GM12864 (cell line): ENCODE measurements at regions not wholly inside any gene's neighbourhood (a gene's known extent, or its start where the extent isn't known, plus 50 kb on each side); places are given as distances from the start of the nearest gene placed in this dataset.

Source experiments
- DNase-seq: peaks from one replicate; pipeline ENCODE4 v3.0.0-alpha.2; 2011; ENCODE audit warnings: low read depth
- H3K4me3 ChIP-seq: 2 replicates; pipeline ENCODE4 v1.5.1; 2011; ENCODE audit warnings: mild to moderate bottlenecking, low read depth, low read length, control low read depth
- TF ChIP-seq, protein P1 (sequence below): IDR thresholded peaks from 2 replicates; pipeline ENCODE4 v1.5.1; 2011; ENCODE audit warnings: low read depth, mild to moderate bottlenecking, moderate library complexity, low read length, control low read depth, inconsistent platforms; ENCODE audit errors: missing control alignments

DNA sequence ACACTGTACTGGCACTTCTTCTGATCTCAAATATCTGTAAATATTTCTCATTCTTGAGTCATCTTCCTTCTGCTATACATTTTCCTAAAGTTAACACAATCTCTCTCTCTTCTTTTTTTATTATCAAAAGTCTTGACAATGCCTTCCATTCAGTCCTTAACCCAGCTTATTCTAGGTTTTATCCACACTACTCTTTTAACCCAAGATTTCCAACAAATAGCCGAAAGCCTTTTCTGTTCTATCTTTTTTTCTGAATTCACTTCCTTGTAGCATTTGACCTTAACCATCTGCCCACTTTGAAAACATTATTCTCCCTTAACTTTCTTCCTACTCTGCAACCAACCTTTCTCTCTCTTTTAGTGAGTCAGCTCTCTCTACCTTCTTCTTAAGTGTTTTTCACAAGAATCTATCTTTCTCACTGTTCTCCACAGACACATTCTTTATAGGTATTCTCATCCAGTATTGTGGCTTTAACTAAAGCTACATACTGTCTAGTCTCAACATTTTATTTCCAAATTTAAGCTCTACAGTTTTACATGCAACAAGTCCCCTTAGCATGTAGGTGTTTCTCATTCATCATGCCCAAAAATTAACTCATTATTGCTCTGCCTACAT is 915.6 kb downstream of the KCNMA1 start:
- H3K4me3 ChIP-seq: no peak overlapping the region
- TF ChIP-seq, protein P1, sequence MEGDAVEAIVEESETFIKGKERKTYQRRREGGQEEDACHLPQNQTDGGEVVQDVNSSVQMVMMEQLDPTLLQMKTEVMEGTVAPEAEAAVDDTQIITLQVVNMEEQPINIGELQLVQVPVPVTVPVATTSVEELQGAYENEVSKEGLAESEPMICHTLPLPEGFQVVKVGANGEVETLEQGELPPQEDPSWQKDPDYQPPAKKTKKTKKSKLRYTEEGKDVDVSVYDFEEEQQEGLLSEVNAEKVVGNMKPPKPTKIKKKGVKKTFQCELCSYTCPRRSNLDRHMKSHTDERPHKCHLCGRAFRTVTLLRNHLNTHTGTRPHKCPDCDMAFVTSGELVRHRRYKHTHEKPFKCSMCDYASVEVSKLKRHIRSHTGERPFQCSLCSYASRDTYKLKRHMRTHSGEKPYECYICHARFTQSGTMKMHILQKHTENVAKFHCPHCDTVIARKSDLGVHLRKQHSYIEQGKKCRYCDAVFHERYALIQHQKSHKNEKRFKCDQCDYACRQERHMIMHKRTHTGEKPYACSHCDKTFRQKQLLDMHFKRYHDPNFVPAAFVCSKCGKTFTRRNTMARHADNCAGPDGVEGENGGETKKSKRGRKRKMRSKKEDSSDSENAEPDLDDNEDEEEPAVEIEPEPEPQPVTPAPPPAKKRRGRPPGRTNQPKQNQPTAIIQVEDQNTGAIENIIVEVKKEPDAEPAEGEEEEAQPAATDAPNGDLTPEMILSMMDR: no peak
- no peak for DNase-seq

DNA sequence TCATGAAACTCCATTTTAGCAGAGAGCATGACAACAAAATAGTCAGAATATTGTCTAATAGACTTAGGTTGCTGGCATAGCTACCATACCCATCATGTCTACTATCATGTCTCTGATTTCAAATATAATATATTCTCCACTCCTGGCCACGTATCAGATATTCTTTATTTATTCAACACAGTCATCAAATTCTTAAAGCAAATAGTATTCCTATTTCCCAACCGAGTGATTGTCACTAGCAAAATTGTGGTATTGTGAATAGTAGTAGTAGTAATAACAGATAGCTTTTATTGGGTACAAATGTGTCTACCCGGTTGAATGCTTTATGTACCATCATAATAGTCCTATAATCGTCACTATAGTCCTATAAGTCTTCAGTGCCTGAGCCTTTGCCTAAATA is 918.6 kb downstream of the KCNMA1 start:
- TF ChIP-seq, protein P1: no peak
- DNase-seq: no peak
- no peak overlapping the region for H3K4me3 ChIP-seq

DNA sequence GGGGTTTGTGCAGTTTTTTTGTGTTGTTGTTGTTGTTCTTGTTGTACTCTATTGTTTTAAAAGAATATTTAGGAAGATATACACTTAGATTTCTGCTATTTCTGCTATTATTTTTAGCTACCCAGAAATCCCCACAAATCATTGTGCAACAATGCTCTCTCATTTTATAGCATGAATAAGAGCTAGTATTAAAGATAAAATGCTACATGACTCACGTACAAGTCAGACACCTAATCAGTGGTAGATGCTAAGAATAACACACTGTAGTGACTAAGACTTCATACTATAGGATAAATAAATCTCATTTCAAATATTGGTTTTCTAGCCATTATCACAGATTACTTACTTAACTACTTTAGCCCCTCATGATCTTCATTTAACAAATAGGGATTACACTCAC is 920.5 kb downstream of the KCNMA1 start:
- no peak for DNase-seq
- TF ChIP-seq, protein P1: no peak
- no peak overlapping the region for H3K4me3 ChIP-seq

DNA sequence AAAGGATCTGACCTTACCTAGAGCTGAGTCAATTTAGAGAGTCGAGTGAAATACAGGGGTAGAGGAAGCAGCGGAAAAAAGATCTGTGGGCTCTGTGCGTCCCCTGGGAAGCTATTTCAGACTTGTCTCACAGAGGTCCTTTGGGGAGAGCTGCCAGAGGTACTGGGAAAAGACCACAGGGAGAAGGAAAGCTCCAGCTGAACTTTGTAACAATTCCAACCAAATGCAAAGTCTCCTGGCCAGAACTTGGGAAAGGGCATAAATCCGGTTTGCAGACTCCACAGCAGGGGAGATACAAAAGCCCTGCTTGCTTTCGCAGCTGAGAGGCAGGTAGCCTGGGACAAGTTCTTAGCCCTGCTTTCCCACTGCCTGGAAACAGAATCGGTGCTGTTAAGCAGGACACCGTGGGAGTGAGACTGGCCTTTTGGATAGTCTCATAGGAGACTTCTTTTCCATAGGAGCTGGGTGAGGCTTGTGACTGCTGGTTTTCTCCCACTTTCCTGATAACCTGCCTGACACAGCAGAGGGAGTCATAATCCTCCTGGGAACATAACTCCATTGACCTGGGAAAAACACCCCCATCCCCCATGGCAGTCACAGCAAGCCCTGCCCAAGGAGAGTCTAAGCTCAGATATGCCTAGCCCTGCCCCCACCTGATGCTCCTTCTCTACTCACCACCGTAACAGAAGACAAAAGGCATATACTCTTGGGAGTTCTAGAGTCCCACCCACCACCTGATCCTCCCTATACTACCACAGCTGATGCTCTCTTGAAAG is 926.2 kb downstream of the KCNMA1 start:
- no peak overlapping the region for H3K4me3 ChIP-seq
- TF ChIP-seq, protein P1: no peak
- DNase-seq: no peak

DNA sequence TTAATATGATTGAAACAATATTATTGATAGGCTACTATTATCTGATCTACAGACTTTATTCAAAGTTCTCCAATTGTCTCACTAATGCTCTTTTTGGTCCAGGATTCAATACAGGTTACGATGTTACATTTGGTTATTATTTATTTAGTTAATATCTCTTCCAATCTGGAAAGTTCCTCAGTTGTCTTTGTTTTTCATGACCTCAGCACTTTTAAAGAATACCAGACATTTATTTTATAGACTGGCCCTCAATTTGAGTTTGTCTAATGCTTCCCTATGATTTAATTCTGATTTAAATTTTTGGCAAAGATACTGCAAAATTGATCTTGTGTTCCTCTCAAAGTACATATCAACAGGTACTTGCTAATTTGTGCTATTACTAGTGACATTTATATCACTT is 937.4 kb downstream of the KCNMA1 start:
- H3K4me3 ChIP-seq: no peak overlapping the region
- TF ChIP-seq, protein P1: no peak
- no peak for DNase-seq

DNA sequence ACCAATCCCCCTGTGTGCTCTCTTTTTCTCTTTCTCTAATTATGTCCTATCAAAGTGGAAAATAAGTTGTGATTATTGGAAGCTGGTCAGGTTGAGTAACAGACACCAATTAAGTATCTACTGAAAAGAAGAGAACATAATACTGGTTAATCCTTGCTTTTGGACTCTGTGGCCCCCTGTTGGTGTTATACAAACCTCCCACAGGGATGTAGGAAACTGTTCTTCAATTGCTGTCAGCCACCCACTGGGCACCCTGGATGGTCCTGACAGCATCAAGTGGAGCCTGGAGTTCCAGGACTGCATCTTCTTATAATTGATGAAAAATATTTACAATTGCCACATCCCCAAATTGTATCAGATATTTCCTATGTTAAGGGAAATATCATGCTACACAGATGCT is 939.7 kb downstream of the KCNMA1 start:
- no peak for DNase-seq
- TF ChIP-seq, protein P1: no peak

DNA sequence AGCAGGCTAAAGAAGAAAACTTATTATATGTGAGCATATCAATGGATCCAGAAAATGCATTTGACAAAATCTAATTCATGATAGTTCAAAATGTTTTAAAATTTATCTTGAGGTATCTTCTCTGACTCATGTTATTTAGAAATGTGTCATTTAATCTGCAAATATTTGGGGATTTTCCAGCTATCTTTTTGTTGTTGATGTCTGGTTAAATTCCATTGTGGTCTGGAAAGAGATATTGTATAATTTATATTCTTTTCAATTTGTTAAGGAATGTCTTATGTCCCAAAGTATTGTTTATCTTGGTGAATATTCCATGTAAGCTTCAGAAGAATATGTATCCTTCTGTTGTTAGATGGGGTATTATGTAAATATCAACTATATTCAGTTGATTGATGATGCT is 942.5 kb downstream of the KCNMA1 start:
- no peak for DNase-seq
- no peak overlapping the region for H3K4me3 ChIP-seq
- TF ChIP-seq, protein P1: no peak

More for the DNA sequence above, 939.7 kb downstream of the KCNMA1 start:
- no peak overlapping the region for H3K4me3 ChIP-seq
